ENCODE measurements at regions not wholly inside any gene's neighbourhood (a gene's known extent, or its start where the extent isn't known, plus 50 kb on each side); places are given as distances from the start of the nearest gene placed in this dataset.

GRCh38 chr14:34220921-34221320, 241.1 kb downstream of the SPTSSA start:
- TF ChIP-seq TCF12 (IDR thresholded peaks at IDR 0.05; ENCODE audit: low read depth) (no peak), CREB1 (IDR thresholded peaks at IDR 0.05; ENCODE audit: low read depth) (no peak), ZBTB7A (IDR thresholded peaks at IDR 0.05; ENCODE audit: low read depth) (no peak), RAD21 (IDR thresholded peaks at IDR 0.05; ENCODE audit: low read depth) (no peak), TEAD4 (IDR thresholded peaks at IDR 0.05) (no peak), NFIC (IDR thresholded peaks at IDR 0.05) (no peak), REST (IDR thresholded peaks at IDR 0.05; ENCODE audit: low read depth) (no peak), EGR1 (IDR thresholded peaks at IDR 0.05) (no peak), TAF1 (IDR thresholded peaks at IDR 0.05; ENCODE audit: low read depth) (no peak), CEBPB (IDR thresholded peaks at IDR 0.05) (no peak)

DNA sequence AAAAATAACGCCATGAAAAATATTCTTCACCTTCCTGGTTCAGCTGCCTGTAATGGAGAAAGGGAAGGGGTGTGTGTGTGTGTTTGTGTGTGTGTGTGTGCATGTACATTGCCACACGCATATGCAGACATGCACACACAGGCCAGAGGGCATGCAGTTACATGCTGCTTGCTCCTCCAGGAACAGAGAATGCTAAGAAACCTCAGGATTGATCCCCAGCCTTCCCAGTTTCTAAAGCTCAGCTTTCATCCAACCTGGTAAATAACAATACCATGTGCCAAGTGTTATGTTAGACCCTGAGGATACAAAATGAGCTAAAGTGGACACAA, 241.7 kb downstream of the SPTSSA start:
- no peak for TF ChIP-seq CEBPB (IDR thresholded peaks at IDR 0.05)
- TF ChIP-seq REST (IDR thresholded peaks at IDR 0.05; ENCODE audit: low read depth): no peak
- TF ChIP-seq, protein P1, sequence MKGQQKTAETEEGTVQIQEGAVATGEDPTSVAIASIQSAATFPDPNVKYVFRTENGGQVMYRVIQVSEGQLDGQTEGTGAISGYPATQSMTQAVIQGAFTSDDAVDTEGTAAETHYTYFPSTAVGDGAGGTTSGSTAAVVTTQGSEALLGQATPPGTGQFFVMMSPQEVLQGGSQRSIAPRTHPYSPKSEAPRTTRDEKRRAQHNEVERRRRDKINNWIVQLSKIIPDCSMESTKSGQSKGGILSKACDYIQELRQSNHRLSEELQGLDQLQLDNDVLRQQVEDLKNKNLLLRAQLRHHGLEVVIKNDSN (IDR thresholded peaks at IDR 0.05): no peak
- no peak for TF ChIP-seq TEAD4 (IDR thresholded peaks at IDR 0.05)
- no peak for TF ChIP-seq TAF1 (IDR thresholded peaks at IDR 0.05; ENCODE audit: low read depth)
- no peak for TF ChIP-seq FOXM1 (IDR thresholded peaks at IDR 0.05; ENCODE audit: borderline replicate concordance, low read depth)
- TF ChIP-seq, protein P2, sequence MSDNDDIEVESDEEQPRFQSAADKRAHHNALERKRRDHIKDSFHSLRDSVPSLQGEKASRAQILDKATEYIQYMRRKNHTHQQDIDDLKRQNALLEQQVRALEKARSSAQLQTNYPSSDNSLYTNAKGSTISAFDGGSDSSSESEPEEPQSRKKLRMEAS (IDR thresholded peaks at IDR 0.05): no peak
- TF ChIP-seq YY1 (IDR thresholded peaks at IDR 0.05; ENCODE audit: low read depth): no peak
- no peak for TF ChIP-seq CREB1 (IDR thresholded peaks at IDR 0.05; ENCODE audit: low read depth)
- no peak for TF ChIP-seq ZBTB7A (IDR thresholded peaks at IDR 0.05; ENCODE audit: low read depth)
- TF ChIP-seq EGR1 (IDR thresholded peaks at IDR 0.05): no peak
- TF ChIP-seq TCF12 (IDR thresholded peaks at IDR 0.05; ENCODE audit: low read depth): no peak
- no peak for TF ChIP-seq NFIC (IDR thresholded peaks at IDR 0.05)
- no peak for TF ChIP-seq RAD21 (IDR thresholded peaks at IDR 0.05; ENCODE audit: low read depth)
- no peak for TF ChIP-seq EP300 (IDR thresholded peaks at IDR 0.05; ENCODE audit: borderline replicate concordance)

GRCh38 chr14:34219661-34220377, 242.2 kb downstream of the SPTSSA start:
- TF ChIP-seq TEAD4 (IDR thresholded peaks at IDR 0.05) (peak; percentile 91), TAF1 (IDR thresholded peaks at IDR 0.05; ENCODE audit: low read depth) (no peak), EP300 (IDR thresholded peaks at IDR 0.05; ENCODE audit: borderline replicate concordance) (peak; percentile 70; the same call in 1 of the 2 replicates), TCF12 (IDR thresholded peaks at IDR 0.05; ENCODE audit: low read depth) (0 out of 2 replicates have a peak, but pooled peaks have one; percentile 52), NFIC (IDR thresholded peaks at IDR 0.05) (no peak), FOXM1 (IDR thresholded peaks at IDR 0.05; ENCODE audit: borderline replicate concordance, low read depth) (peak; percentile 60; the same call in 1 of the 2 replicates), CEBPB (IDR thresholded peaks at IDR 0.05) (peak; percentile 9; the same call in 1 of the 2 replicates)

GRCh38 chr14:34218881-34219280, 243.2 kb downstream of the SPTSSA start:
- TF ChIP-seq TAF1 (IDR thresholded peaks at IDR 0.05; ENCODE audit: low read depth) (no peak), EP300 (IDR thresholded peaks at IDR 0.05; ENCODE audit: borderline replicate concordance) (no peak), TEAD4 (IDR thresholded peaks at IDR 0.05) (no peak), RAD21 (IDR thresholded peaks at IDR 0.05; ENCODE audit: low read depth) (no peak)
- TF ChIP-seq, protein P2 (IDR thresholded peaks at IDR 0.05): no peak

- no peak for TF ChIP-seq RAD21 (IDR thresholded peaks at IDR 0.05; ENCODE audit: low read depth)
- TF ChIP-seq, protein P1 (IDR thresholded peaks at IDR 0.05): no peak
- no peak for TF ChIP-seq ZBTB7A (IDR thresholded peaks at IDR 0.05; ENCODE audit: low read depth)
- TF ChIP-seq TAF1 (IDR thresholded peaks at IDR 0.05; ENCODE audit: low read depth): no peak
- TF ChIP-seq, protein P2 (IDR thresholded peaks at IDR 0.05): no peak
- no peak for TF ChIP-seq NFIC (IDR thresholded peaks at IDR 0.05)
- no peak for TF ChIP-seq YY1 (IDR thresholded peaks at IDR 0.05; ENCODE audit: low read depth)
- no peak for TF ChIP-seq TEAD4 (IDR thresholded peaks at IDR 0.05)
- TF ChIP-seq CEBPB (IDR thresholded peaks at IDR 0.05): no peak
- no peak for TF ChIP-seq REST (IDR thresholded peaks at IDR 0.05; ENCODE audit: low read depth)
Observed at GRCh38 chr14:34214961-34215360, 247.1 kb downstream of the SPTSSA start.
